ENCODE measurements at regions not wholly inside any gene's neighbourhood (a gene's known extent, or its start where the extent isn't known, plus 50 kb on each side); places are given as distances from the start of the nearest gene placed in this dataset.

DNA sequence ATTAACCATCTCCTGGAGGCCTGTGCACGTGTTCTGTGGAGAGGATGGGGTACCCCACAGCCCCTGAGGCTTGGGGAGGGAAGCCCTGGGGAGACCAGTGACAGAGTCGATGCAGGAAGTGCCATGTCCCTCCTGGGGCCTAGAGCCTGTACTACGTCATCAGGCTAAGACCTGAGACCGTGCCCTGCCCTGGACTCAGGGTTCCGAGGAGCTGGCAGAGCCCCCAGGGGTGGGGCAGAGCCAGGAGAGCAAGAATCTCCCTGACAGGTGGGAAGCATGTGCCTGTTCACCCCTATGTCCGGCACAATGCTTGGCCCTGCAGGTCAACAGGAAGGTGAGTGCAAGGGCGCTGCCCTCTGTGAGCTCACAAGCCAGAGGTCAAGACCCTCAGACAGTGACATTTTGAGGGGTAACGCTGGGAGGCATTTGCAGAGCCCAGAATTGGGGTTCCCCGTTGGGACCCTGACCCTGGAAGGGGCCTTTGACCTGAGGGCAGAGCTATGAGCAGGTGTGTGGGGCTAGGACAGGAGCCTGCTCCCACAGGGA, 781.6 kb downstream of the BRD1 start:
- DNase-seq = no peak

DNA sequence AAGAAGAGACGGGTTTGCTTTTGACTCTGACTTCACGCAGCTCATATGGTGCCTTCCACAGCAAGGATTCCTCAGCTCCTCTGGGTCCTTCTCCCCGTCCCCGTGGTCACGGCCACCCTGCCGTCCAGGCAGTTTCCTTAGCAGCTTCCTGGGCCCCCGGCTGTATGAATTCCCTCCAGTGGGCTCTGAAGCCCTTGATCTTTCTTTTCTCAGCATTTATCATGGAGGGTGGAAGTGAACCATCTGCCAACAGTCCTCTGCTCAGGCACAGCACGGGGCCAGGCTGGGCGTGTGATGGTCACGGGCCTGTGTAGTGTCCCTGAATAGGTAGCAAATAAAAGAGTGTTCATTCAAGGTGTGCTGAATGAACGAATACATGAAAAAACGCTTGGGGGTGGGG, 782.4 kb downstream of the BRD1 start:
- no peak for DNase-seq

DNA sequence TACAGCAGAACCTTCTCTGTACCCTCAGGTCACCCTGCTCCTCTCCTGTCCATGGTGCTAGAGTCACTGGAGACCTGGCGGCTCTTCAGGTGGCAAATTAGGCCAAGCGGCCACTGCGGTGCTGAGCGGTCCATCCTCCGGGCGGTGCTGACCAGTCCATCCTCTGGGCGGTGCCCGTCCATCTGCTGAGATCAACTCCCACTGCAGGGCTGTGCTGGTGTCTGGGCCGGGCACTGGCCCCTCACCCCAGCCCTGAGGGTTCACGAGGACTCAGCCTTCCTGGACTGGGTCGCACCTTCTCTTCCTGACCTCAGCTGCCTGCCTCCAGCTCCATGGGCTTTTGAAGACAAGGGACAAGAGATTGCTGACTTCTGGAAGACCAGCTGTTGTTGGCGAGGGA, 782.9 kb downstream of the BRD1 start:
- no peak for DNase-seq

- DNase-seq = no peak
These were observed 783.6 kb downstream of the BRD1 start for GRCh38 chr22:49044091-49044490.

- DNase-seq = no peak
These were observed 784.5 kb downstream of the BRD1 start for GRCh38 chr22:49042877-49043859.

DNA sequence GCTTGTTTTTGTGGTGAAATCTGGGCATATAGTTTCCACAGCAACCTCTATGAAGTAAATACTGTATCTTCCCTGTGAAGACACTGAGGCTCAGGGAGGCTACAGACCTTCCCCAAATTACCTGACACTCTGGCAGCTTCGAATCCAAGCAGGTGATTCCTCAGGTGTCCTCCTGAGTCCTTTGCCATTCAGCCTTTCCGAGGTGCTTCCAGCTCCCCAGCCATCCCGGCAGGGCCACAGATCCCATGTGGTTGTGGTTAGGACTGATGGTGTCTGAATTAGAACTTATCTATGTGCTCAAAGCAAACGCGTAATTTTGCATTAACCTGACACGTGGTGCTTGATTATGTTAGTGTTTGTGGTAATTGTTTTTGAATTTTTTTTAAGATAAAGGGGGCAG, 785.6 kb downstream of the BRD1 start:
- no peak for DNase-seq

GRCh38 chr22:49040754-49041467, 786.8 kb downstream of the BRD1 start:
- no peak for DNase-seq

GRCh38 chr22:49040111-49040510, 787.6 kb downstream of the BRD1 start:
- DNase-seq = no peak

DNA sequence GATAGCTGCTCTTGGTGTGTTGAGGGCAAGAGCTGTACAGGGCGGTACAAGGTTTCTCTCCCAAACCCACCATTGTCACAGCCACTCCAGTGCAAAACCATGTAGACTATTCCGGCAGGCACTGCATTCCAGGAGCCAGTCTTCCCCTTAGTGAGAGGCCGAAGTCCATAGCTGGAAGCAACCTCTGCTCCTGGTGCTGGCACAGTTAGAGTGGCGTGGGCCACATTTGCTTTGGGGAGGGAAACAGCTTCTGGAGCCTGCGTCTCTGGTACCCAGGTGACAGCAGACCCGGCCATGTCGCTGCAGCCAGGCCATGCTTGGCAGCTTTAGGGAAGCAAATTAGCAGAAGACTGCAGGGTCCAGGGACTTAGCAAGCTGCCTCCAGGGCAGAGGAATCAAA, 788.0 kb downstream of the BRD1 start:
- DNase-seq = no peak

DNA sequence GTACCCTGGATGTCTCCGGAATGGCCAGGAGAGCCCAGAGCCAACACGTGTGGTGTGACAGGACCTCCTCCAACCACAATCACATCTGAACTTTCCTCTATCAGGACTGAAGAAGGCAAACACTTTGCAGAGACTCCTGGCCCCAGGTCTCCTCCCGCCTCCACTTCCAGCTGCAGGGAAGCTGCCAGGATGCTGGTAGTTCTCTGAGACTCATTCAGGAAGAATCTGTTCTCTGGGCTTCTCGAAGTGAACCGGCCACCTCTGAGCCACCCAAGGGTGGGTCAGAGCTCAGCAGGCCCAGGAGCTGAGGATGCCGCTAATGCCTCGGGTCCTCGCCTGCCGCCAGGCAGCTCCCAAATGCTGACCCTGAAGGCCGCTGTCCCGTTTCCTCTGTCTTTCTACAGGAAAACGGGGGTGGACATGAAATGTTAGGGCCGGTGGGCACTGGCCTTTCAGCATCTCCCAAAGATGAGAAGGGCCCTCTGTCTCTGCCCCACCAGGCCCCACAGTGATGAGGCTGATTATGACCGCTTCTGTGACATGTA, 789.9 kb downstream of the BRD1 start:
- no peak for DNase-seq

DNA sequence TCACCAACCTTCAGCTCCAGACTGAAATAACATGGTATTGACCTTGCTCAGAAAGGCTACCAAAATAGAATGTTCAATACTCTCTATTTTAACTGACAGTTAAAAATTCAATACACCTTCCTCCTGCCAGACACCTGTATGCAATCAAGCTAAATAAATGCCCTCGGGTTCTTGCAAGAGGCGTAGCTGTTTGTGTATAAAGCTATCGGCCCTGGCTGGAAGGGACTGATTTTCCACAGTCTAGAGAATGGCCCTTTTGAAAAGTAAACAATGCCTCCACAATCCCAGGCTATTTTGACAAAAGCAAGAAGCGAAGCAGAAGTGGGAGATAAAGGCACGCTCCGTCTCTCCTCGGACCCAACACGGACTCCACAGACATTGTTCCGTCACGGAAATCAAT, 791.2 kb downstream of the BRD1 start:
- DNase-seq = no peak

GRCh38 chr22:49035818-49036457, 791.7 kb downstream of the BRD1 start:
- no peak for DNase-seq

DNA sequence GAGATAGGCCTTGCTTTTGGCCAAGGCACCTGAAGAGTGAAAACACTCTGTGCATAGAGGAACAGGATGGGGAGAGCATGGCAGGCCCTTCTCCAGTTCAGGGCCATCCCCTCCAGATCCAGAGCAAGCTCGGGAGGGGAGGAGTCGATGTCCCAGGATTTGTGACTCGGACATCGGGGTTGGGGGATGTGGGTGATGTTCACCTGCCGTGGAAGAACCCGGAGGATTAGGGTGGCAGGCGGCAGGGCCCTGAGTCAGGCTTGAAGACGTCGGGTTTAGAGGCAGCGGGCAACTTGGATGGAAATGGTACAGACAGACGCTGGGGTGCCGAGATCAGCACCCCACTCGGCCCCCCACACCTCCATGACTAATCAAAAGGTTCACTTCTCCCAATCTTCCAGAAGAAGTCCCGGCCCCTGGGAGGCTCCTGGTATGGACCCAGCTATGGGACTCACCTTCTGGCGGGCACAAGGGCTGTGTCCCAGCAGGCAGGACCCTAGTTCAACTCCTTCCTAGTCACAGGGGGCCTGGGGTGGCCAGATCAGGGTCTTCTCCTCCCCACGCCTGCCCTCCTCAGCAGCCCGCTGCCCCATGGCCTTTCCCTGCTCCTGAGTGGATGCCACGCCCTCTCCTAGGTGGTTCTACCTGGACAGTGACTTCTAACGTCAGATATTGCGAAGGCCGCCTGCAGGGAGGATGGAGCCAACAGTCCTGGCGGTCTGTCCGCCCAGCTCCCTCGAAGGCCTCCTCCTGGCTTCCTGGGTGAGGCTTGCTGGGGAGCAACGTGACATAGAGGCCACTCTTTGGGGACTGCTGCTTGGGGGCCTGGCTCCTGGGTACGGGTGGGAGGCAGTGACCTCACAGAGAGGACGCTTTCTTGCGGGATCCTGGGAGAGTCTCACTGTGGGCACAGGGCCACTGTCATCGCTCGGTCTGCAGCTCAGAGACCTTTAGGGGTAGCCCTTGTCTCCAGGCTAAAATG, 792.5 kb downstream of the BRD1 start:
- no peak for DNase-seq

DNA sequence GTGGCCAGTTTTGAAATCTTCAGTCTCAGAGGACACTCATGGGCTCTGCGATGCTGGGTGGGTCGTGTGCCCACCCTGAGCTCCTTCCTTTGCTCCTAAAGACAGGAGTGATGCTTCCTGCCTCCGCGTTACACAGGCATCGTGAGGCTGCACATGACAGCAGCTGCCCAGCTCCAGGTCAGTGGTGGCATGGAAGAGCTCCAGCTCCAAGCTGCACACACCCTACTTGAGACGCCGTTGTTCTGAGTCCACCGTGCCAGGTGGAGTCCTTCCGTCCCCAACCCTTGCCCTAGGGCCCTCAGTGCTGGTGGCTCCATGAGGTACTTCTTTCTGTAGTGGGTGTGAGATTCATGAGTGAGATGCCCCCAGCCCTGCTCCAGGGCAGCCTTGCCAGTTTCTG, 794.1 kb downstream of the BRD1 start:
- no peak for DNase-seq

GRCh38 chr22:49032821-49033220, 794.9 kb downstream of the BRD1 start:
- DNase-seq = no peak

DNA sequence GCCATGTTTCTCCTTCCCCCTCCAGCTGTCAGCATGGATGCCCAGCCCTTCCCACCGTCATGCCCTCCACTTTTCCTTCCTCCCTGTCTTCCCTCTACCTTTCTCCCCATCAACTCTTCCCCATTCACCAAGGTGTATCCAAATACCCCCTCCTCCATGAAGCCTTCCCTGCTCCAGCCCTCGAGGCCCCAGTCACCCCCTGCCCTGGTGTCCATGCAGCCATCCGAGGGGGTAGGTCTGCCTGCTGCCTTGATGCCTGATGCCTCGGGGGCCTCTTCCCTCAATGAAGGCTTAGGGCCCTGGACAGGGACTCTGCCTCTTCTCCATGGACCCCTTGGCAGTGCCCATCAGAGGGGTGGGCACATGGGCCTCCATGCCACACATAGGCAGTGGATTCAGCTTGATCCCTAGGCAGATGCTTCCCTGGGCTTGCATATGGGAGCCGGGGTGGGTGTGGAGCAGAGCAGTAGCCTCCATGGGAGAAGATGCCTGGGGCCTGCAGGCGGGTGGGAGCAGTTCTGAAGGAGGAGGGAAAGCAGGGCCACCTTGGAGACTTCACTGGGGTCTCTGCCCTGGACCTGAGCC, 795.8 kb downstream of the BRD1 start:
- DNase-seq = no peak

DNA sequence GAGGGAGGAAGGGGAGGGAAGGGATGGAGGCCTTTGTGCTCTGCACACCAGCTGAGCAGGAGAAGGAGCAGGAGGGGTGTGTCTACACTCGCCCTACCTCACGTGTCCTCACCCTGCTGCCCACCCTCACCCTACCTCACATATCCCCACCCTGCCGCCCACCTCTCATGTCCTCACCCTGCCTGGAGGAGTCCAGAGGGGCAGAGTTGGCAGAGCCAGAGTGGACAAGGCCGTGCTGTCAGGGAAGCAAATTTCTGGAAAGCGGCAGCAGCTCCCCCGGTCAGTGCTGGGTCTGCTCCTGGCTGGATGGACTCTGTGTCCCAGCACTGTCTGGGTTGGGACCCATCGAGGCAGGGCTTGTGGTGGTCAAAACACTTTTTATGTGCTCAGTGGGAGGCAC, 799.6 kb downstream of the BRD1 start:
- DNase-seq = no peak

- no peak for DNase-seq
These were observed 800.4 kb downstream of the BRD1 start for GRCh38 chr22:49027368-49027670.

- no peak for DNase-seq
These were observed 800.9 kb downstream of the BRD1 start for GRCh38 chr22:49026494-49027367.

GRCh38 chr22:49025791-49026493, 801.7 kb downstream of the BRD1 start:
- DNase-seq = no peak
